ENCODE measurements at regions not wholly inside any gene's neighbourhood (a gene's known extent, or its start where the extent isn't known, plus 50 kb on each side); places are given as distances from the start of the nearest gene placed in this dataset.
A peak's percentile ranks its signal among the peaks of the same experiment; 100 is the strongest.

GRCh38 chr6:122075084-122075838, 324.2 kb upstream of the HSF2 start:
- no peak for DNase-seq

- no peak for DNase-seq
These were observed 323.5 kb upstream of the HSF2 start for GRCh38 chr6:122075917-122076316.

- no peak for DNase-seq
These were observed 321.8 kb upstream of the HSF2 start for GRCh38 chr6:122077603-122078002.

GRCh38 chr6:122078481-122078880, 321.0 kb upstream of the HSF2 start:
- no peak for DNase-seq

- DNase-seq, result peak; percentile 37
These were observed 319.5 kb upstream of the HSF2 start for GRCh38 chr6:122079916-122080315.

GRCh38 chr6:122081921-122082320, 317.5 kb upstream of the HSF2 start:
- no peak for DNase-seq

- no peak for DNase-seq
These were observed 317.1 kb upstream of the HSF2 start for GRCh38 chr6:122082370-122082769.

GRCh38 chr6:122092366-122092765, 307.1 kb upstream of the HSF2 start:
- DNase-seq, result no peak

GRCh38 chr6:122098201-122098678, 301.2 kb upstream of the HSF2 start:
- DNase-seq, result peak; percentile 60

GRCh38 chr6:122102026-122102425, 297.4 kb upstream of the HSF2 start:
- no peak for DNase-seq

GRCh38 chr6:122107256-122107852, 292.1 kb upstream of the HSF2 start:
- DNase-seq, result no peak

GRCh38 chr6:122109075-122109474, 290.4 kb upstream of the HSF2 start:
- DNase-seq, result no peak

GRCh38 chr6:122114717-122115116, 284.7 kb upstream of the HSF2 start:
- no peak for DNase-seq

- no peak for DNase-seq
These were observed 283.2 kb upstream of the HSF2 start for GRCh38 chr6:122116119-122116834.

- DNase-seq, result no peak
These were observed 282.4 kb upstream of the HSF2 start for GRCh38 chr6:122116835-122117627.

- DNase-seq, result no peak
These were observed 280.4 kb upstream of the HSF2 start for GRCh38 chr6:122118945-122119506.

- DNase-seq, result no peak
These were observed 277.2 kb upstream of the HSF2 start for GRCh38 chr6:122122202-122122601.

- DNase-seq, result no peak
These were observed 276.8 kb upstream of the HSF2 start for GRCh38 chr6:122122686-122123085.

- no peak for DNase-seq
These were observed 274.5 kb upstream of the HSF2 start for GRCh38 chr6:122124908-122125307.

GRCh38 chr6:122126894-122127293, 272.6 kb upstream of the HSF2 start:
- no peak for DNase-seq

GRCh38 chr6:122128445-122128844, 271.0 kb upstream of the HSF2 start:
- DNase-seq, result no peak

GRCh38 chr6:122129313-122130025, 270.0 kb upstream of the HSF2 start:
- DNase-seq, result no peak

Measured in eye (tissue), 1 donor.